ENCODE measurements at regions not wholly inside any gene's neighbourhood (a gene's known extent, or its start where the extent isn't known, plus 50 kb on each side); places are given as distances from the start of the nearest gene placed in this dataset.
A peak's percentile ranks its signal among the peaks of the same experiment; 100 is the strongest.
"Not testable (repeated sequence)": the region's sequence is repeated elsewhere in the genome, so short reads cannot be mapped to it uniquely, and the experiment has no call there.

GRCh38 chr6:49198015-49198414 is 265.0 kb downstream of the MMUT start:
- Mint-ChIP-seq H3K36me3 (no peaks in the 10 kb centered on the region), H3K27ac (no peak overlapping the region), H3K9me3 (peaks cover 14 to 16% of the 10 kb centered on the region in 2 donors)
- DNase-seq (ENCODE audit: low spot score in 2 of 2) (no peak), ATAC-seq (no peak)

DNA sequence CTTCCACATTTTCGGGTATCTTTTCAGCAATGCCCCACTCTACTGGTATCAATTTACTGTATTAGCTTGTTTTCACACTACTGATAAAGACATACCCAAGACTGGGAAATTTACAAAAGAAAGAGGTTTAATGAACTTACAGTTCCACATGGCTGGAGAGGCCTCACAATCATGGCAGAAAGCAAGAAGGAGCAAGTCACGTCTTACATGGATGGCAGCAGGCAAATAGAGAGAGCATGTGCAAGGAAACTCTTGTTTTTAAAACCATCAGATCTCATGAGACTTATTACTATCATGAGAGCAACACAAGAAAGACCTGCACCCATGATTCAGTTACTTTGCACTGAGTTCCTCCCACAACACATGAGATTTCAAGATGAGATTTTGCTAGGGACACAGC is 300.7 kb downstream of the MMUT start:
- not testable (repeated sequence) for H3K36me3 Mint-ChIP-seq; DNase-seq (ENCODE audit: low spot score in 2 of 2); ATAC-seq; H3K27ac Mint-ChIP-seq
- peaks cover 10 to 12% of the 10 kb centered on the region in 2 donors for H3K9me3 Mint-ChIP-seq

- no peak for DNase-seq (ENCODE audit: low spot score in 2 of 2)
- Mint-ChIP-seq H3K27ac (no peak overlapping the region), H3K9me3 (peaks cover 5% of the 10 kb centered on the region in 2 donors), H3K36me3 (peaks cover 0 to 5% of the 10 kb centered on the region in 2 donors)
- ATAC-seq, result no peak
These were observed 307.7 kb downstream of the MMUT start for GRCh38 chr6:49155316-49155715.

DNA sequence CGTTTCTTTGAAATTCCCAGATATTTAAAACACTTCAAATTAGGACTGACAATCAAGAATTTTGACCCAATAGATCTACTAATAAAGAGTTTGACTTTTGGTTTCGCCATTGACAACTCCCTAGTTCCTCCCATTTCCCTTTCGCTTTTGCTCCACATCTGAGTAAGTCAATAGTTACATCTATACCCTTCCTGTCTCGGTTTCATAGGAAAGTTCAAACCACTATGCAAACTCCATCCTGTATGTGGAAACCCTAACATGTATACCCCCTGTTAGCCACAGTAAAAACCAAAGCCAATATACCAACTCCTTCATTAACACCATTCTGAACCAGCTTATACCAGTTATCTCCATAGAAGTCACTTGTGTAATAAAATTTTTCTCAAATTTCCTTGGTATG is 311.1 kb downstream of the MMUT start:
- DNase-seq (ENCODE audit: low spot score in 2 of 2), result no peak
- Mint-ChIP-seq H3K27ac (no peak overlapping the region), H3K9me3 (peaks cover 15 to 26% of the 10 kb centered on the region in 2 donors), H3K36me3 (peaks cover 0 to 5% of the 10 kb centered on the region in 2 donors)
- no peak for ATAC-seq

DNA sequence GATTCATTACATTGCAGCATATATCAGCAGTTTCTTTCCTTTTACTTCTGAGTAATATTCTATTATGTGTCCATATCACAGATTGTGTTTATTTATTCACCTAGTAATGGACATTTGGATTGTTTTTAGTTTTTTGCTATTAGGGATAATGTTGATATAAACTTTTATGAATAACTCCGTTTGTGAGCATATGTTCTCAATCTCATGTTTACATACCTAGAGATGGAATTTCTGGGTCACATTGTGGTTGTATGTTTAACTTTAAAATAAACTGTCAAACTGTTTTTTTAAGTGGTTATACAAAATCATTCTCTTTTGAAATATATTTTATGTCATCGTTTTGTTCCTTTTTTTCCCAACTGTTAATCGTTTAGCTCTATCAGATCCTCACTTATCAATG is 311.6 kb downstream of the MMUT start:
- no peak for DNase-seq (ENCODE audit: low spot score in 2 of 2)
- no peak overlapping the region for H3K27ac Mint-ChIP-seq
- peaks cover 15 to 31% of the 10 kb centered on the region in 2 donors for H3K9me3 Mint-ChIP-seq
- no peak for ATAC-seq
- peaks cover 0 to 5% of the 10 kb centered on the region in 2 donors for H3K36me3 Mint-ChIP-seq

DNA sequence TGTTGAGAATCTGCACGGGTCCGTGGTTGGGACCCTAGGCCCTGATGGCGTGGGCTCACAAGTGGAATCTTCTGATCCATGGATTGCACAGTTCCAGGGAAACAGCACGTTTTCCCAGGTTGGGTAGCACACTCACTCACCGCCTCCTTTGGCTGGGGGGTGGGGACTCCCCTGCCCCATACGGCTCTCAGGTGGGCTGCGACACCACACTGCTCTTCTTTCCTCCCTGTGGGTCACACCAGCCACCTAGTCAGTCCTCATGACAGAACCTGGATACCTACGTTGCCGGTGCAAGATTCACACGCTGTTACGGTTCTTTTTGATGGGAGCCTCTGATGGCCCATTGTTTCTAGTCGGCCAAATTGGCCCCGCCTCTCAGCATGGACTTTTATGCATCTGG is 312.0 kb downstream of the MMUT start:
- H3K36me3 Mint-ChIP-seq, result peaks cover 0 to 5% of the 10 kb centered on the region in 2 donors
- DNase-seq (ENCODE audit: low spot score in 2 of 2), result no peak
- no peak overlapping the region for H3K27ac Mint-ChIP-seq
- H3K9me3 Mint-ChIP-seq, result peaks cover 16 to 31% of the 10 kb centered on the region in 2 donors
- no peak for ATAC-seq

DNA sequence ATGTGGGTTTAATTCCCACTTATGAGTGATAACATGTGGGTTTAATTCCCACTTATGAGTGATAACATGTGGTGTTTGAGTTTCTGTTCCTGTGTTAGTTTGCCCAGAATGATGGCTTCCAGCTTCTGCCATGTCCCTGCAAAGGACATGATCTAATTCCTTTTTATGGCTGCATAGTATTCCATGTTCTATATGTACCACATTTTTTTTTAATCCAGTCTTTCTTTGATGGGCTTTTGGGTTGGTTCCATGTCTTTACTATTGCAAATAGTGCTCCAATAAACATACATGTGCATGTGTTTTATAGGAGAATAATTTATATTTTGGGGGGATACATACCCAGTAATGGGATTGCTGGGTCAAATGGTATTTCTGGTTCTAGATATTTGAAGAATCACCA is 317.8 kb downstream of the MMUT start:
- DNase-seq (ENCODE audit: low spot score in 2 of 2) (no peak), ATAC-seq (no peak)
- Mint-ChIP-seq H3K36me3 (no peaks in the 10 kb centered on the region), H3K27ac (no peak overlapping the region), H3K9me3 (peaks cover 19 to 35% of the 10 kb centered on the region in 2 donors)

- DNase-seq (ENCODE audit: low spot score in 2 of 2) (no peak), ATAC-seq (no peak)
- Mint-ChIP-seq H3K9me3 (peaks cover 9 to 17% of the 10 kb centered on the region in 2 donors), H3K27ac (no peak overlapping the region), H3K36me3 (no peaks in the 10 kb centered on the region)
These were observed 320.5 kb downstream of the MMUT start for GRCh38 chr6:49142421-49143151.

DNA sequence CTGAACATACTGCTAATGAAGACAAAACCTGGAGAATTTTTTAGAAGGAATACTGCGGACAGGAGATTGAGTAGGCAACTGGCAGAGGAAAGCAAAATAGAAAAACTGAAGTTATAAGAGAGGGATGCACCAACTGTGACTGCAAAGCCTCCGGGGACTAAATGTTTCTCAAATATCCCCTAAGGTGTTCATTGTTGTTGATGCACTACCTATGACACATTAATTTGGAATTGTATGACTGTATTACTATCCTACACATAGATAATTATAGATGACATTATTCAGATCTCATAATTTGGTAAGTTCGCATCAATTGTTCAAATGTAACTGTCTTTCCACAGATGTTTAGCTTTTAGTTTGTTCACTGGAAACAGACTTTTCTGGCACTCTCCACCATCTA is 341.1 kb downstream of the MMUT start:
- DNase-seq (ENCODE audit: low spot score in 2 of 2) (no peak), ATAC-seq (no peak)
- H3K27ac Mint-ChIP-seq, result no peak overlapping the region
- H3K36me3 Mint-ChIP-seq, result peaks cover 0 to 4% of the 10 kb centered on the region in 2 donors
- H3K9me3 Mint-ChIP-seq, result peaks cover 15% of the 10 kb centered on the region in 2 donors

DNA sequence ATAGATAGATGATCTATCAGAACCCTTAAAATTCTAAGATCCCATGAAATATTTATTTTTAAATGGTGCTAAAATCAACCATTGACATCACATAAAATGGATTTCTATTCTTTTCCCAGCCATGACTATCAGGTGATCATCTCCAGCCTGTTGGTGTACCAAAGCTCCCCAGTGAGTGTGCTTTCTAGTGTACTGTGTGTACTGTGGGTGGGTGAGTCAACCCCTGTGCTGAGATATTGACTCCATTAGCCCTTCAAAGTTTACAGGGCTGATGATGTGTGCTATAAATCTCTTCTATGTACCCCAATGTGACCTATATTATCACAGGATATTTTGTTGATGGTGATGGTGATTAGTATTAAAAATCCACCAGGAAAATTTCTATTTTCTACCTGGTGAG is 344.6 kb downstream of the MMUT start:
- H3K27ac Mint-ChIP-seq, result no peak overlapping the region
- peaks cover 10 to 11% of the 10 kb centered on the region in 2 donors for H3K9me3 Mint-ChIP-seq
- ATAC-seq (no peak), DNase-seq (ENCODE audit: low spot score in 2 of 2) (no peak)
- peaks cover 0 to 4% of the 10 kb centered on the region in 2 donors for H3K36me3 Mint-ChIP-seq

DNA sequence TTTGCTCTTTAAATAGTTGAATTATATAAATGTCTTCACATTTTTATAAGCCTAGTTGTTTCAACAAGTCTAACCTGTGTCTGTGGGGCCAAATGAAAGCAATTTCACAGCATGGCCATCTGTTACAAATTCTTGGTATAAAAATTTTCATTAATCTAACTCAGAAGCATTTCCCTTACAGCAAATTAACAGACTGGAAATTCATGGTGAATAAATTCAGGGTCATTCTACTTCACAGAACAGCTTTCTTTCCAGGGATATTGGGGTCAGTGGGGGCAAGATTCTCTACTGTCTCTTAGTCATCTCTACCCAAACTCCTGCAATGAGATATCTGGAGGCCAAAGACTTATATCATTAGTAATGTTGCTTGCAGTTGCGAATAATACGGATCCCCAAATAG is 352.1 kb downstream of the MMUT start:
- ATAC-seq (no peak), DNase-seq (ENCODE audit: low spot score in 2 of 2) (no peak)
- no peak overlapping the region for H3K27ac Mint-ChIP-seq
- H3K9me3 Mint-ChIP-seq, result peaks cover 9 to 10% of the 10 kb centered on the region in 2 donors
- H3K36me3 Mint-ChIP-seq, result peaks cover 0 to 5% of the 10 kb centered on the region in 2 donors

DNA sequence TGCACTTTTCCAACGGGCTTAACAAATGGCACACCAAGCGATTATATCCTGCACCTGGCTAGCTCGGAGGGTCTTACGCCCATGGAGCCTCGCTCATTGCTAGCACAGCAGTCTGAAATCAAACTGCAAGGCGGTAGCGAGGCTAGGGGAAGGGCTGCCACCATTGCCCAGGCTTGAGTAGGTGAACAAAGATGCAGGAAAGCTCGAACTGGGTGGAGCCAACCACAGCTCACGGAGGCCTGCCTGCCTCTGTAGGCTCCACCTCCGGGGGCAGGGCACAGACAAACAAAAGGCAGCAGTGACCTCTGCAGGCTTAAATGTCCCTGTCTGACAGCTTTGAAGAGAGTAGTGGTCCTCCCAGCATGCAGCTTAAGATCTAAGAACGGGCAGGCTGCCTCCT is 365.4 kb downstream of the MMUT start:
- H3K36me3 Mint-ChIP-seq; DNase-seq (ENCODE audit: low spot score in 2 of 2); H3K27ac Mint-ChIP-seq: not testable (repeated sequence)
- peaks cover 8 to 17% of the 10 kb centered on the region in 2 donors for H3K9me3 Mint-ChIP-seq
- ATAC-seq, result peak in 1 of 2 donors; percentile 54

GRCh38 chr6:49097116-49097515 is 365.9 kb downstream of the MMUT start:
- Mint-ChIP-seq H3K9me3 (peaks cover 8 to 22% of the 10 kb centered on the region in 2 donors), H3K27ac (no peak overlapping the region), H3K36me3 (no peaks in the 10 kb centered on the region)
- peak in 1 of 2 donors; percentile 43 for ATAC-seq
- DNase-seq (ENCODE audit: low spot score in 2 of 2), result no peak

GRCh38 chr6:49088631-49089030 is 374.4 kb downstream of the MMUT start:
- ATAC-seq (no peak), DNase-seq (ENCODE audit: low spot score in 2 of 2) (no peak)
- H3K27ac Mint-ChIP-seq, result no peak overlapping the region
- peaks cover 0 to 7% of the 10 kb centered on the region in 2 donors for H3K36me3 Mint-ChIP-seq
- H3K9me3 Mint-ChIP-seq, result peaks cover 12 to 21% of the 10 kb centered on the region in 2 donors

GRCh38 chr6:49087369-49087768 is 375.7 kb downstream of the MMUT start:
- Mint-ChIP-seq H3K36me3 (peaks cover 0 to 7% of the 10 kb centered on the region in 2 donors), H3K9me3 (peaks cover 12 to 24% of the 10 kb centered on the region in 2 donors), H3K27ac (no peak overlapping the region)
- DNase-seq (ENCODE audit: low spot score in 2 of 2), result no peak
- no peak for ATAC-seq

DNA sequence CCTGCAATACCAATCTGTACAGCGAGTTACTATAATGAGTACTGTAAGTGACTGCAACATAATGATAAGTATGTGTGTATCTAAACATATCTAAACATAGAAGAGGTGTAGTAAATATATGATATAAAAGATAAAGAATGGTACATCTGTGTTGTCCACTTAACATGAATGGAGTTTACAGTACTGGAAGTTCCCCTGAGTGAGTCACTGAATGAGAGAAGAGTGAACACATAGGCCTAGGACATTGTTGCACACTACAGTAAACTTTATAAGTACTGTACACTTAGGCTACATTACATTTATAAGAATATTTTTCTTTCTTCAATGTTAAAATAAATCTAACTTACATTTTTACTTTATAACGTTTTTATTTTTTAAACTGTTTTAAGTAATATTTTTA is 380.4 kb downstream of the MMUT start:
- DNase-seq (ENCODE audit: low spot score in 2 of 2) (no peak), ATAC-seq (no peak)
- Mint-ChIP-seq H3K36me3 (peaks cover 0 to 7% of the 10 kb centered on the region in 2 donors), H3K27ac (no peak overlapping the region), H3K9me3 (peaks cover 11 to 24% of the 10 kb centered on the region in 2 donors)

DNA sequence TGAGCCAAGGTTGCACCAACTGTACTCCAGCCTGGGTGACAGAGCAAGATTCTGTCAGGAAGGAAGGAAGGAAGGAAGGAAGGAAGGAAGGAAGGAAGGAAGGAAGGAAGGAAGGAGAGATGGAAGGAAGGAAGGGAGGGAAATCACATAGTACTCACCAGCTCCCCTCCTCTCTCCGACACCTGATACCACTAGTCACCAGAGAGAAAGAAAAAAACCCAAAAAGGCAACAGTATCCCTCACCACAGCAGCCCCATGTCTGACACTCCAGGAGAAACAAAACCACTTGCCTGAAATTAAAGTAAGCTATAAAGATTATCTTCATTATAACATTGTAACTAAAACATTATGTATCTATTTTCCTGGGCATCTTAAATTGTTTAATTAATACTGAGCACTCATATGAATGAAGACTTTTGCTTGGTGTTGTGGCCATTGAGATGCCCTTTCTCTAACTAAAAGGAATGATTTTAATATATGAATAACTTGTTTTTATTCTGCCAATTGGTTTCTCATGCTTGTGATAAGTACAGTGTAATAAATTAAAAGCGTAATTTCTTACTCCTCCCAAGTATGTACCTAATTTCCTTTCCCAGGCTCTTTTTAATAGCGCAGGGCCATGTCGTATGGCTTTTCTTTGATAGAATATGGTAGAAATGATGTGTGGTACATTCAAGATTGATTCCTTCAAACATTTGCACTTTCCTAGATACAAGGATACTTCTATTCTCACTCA is 390.0 kb downstream of the MMUT start:
- H3K9me3 Mint-ChIP-seq, result peaks cover 17 to 18% of the 10 kb centered on the region in 2 donors

More for the DNA sequence above, 390.0 kb downstream of the MMUT start:
- ATAC-seq, result no peak
- no peak for DNase-seq (ENCODE audit: low spot score in 2 of 2)
- Mint-ChIP-seq H3K27ac (no peak overlapping the region), H3K36me3 (no peaks in the 10 kb centered on the region)

Data from activated naive CD4-positive, alpha-beta T cell treated with anti-CD3 and anti-CD28 coated beads, Interleukin-2, amount 50 U/mL, for 72 hours (primary cell).